HCT116 (cell line): ENCODE measurements at regions not wholly inside any gene's neighbourhood (a gene's known extent, or its start where the extent isn't known, plus 50 kb on each side); places are given as distances from the start of the nearest gene placed in this dataset.

Experiments used
- ATAC-seq: fragments of 200-7000 bp; cut with Tn5 transposase; 2 replicates; pipeline ENCODE4 v1.9.1; 2020; ENCODE audit warnings: mild to moderate bottlenecking, moderate library complexity
- BruUV-seq: library from RNA; stranded (reverse); fragments of 400-500 nt; replicated peaks from 2 replicates; lab custom pipeline; 2021; lab: Mats Ljungman, UMichigan
- CTCF ChIA-PET: fragments of 300-600 bp; sonication (Branson Sonifier 250); formaldehyde crosslinking; loops from one replicate; lab custom pipeline; 2021; ENCODE audit warnings: antibody characterized with exemption; lab: Charles Lee
- POLR2A ChIA-PET: fragments of 300-600, 350-600 bp; sonication (Branson Sonifier 250); formaldehyde crosslinking; loops from one replicate; lab custom pipeline; 2021; ENCODE audit warnings: antibody characterized with exemption; lab: Charles Lee
- RAD21 ChIA-PET, 2 experiments: fragments of 300-600 bp; sonication (Branson Sonifier 250); formaldehyde crosslinking; loops; one replicate each; lab custom pipeline; 2023; ENCODE audit warnings: low total read pairs in 2 of 2; ENCODE audit not compliant: uncharacterized antibody in 2 of 2, unreplicated experiment in 2 of 2, low non-redundant PET in 1 of 2; lab: Charles Lee
- DNase-seq: peaks from one replicate; pipeline ENCODE4 v3.0.0-alpha.2; 2010; ENCODE audit warnings: low read depth, low spot score
- H2AFZ ChIP-seq: fragments of 200-600 bp; shearing (Covaris generic), sonication (generic); 2 replicates; pipeline ENCODE4 v1.6.1; 2017; ENCODE audit warnings: low read depth, mixed run types, mixed read lengths, antibody characterized with exemption, low read length; ENCODE audit not compliant: poor library complexity, severe bottlenecking
- H3K27ac ChIP-seq: 2 replicates; pipeline ENCODE4 v1.5.1; 2012; ENCODE audit warnings: low read depth, low read length
- H3K27me3 ChIP-seq: fragments of 200-600 bp; sonication (generic); 2 replicates; pipeline ENCODE4 v1.6.1; 2016; ENCODE audit warnings: mixed run types, low read length, mixed read lengths; ENCODE audit not compliant: insufficient read depth
- H3K36me3 ChIP-seq, 2 experiments: fragments of 200-500 bp in 1 of 2; fragments of 200-600 bp in 1 of 2; sonication (Bioruptor generic) in 1 of 2; sonication (generic) in 1 of 2; 2 replicates each; pipeline versions ENCODE4 v1.5.1 to v1.6.1; 2014 to 2016; ENCODE audit warnings: low read length in 2 of 2, inconsistent platforms in 1 of 2, mixed read lengths in 1 of 2, mixed run types in 1 of 2; ENCODE audit not compliant: insufficient read depth in 2 of 2, control insufficient read depth in 1 of 2
- H3K4me1 ChIP-seq, 2 experiments: fragments of 200-600 bp in 1 of 2; sonication (generic) in 1 of 2; 2 replicates each; pipeline versions ENCODE4 v1.5.1 to v1.6.1; 2012 to 2017; ENCODE audit warnings: low read length in 2 of 2, inconsistent platforms in 1 of 2, mild to moderate bottlenecking in 1 of 2, mixed read lengths in 1 of 2, mixed run types in 1 of 2, moderate library complexity in 1 of 2; ENCODE audit not compliant: insufficient read depth in 2 of 2, control insufficient read depth in 1 of 2
- H3K4me2 ChIP-seq: fragments of 200-600 bp; sonication (generic); 2 replicates; pipeline ENCODE4 v1.6.1; 2017; ENCODE audit warnings: mixed run types, low read length, mixed read lengths
- H3K4me3 ChIP-seq, 2 experiments: fragments of 200-600 bp in 1 of 2; sonication (generic) in 1 of 2; replicated peaks in 1 of 2; 2 replicates each; pipeline ENCODE4 v1.5.1; 2011 to 2016; ENCODE audit warnings: low read length in 2 of 2, control low read depth in 1 of 2, low read depth in 1 of 2, mild to moderate bottlenecking in 1 of 2, mixed read lengths in 1 of 2, mixed run types in 1 of 2
- H3K79me2 ChIP-seq: fragments of 200-600 bp; sonication (generic); 2 replicates; pipeline ENCODE4 v1.6.1; 2017; ENCODE audit warnings: mild to moderate bottlenecking, mixed run types, low read length, moderate library complexity, mixed read lengths; ENCODE audit not compliant: insufficient read depth
- H3K9ac ChIP-seq: fragments of 200-600 bp; sonication (generic); 2 replicates; pipeline ENCODE4 v1.6.1; 2016; ENCODE audit warnings: low read length, mixed read lengths
- H3K9me2 ChIP-seq: fragments of 200-600 bp; sonication (generic), shearing (Covaris generic); 2 replicates; pipeline ENCODE4 v1.6.1; 2017; ENCODE audit warnings: mixed run types, mild to moderate bottlenecking, moderate library complexity; ENCODE audit not compliant: insufficient read depth
- H3K9me3 ChIP-seq, 2 experiments: fragments of 200-500 bp in 1 of 2; fragments of 200-600 bp in 1 of 2; sonication (Bioruptor generic) in 1 of 2; sonication (generic) in 1 of 2; 2 replicates each; pipeline ENCODE4 v1.6.1; 2014 to 2017; ENCODE audit warnings: low read length in 2 of 2, mixed read lengths in 2 of 2, inconsistent platforms in 1 of 2, low read depth in 1 of 2, mild to moderate bottlenecking in 1 of 2, mixed run types in 1 of 2, moderate library complexity in 1 of 2; ENCODE audit not compliant: control insufficient read depth in 1 of 2, insufficient read depth in 1 of 2
- H4K20me1 ChIP-seq: fragments of 200-600 bp; sonication (generic), shearing (Covaris generic); 2 replicates; pipeline ENCODE4 v1.6.1; 2017; ENCODE audit warnings: mixed run types, mild to moderate bottlenecking, moderate library complexity; ENCODE audit not compliant: insufficient read depth
- FOSL1 ChIP-seq: IDR thresholded peaks from 2 replicates; pipeline ENCODE4 v1.6.1; 2012; ENCODE audit warnings: low read depth
- JUND ChIP-seq: IDR thresholded peaks from 2 replicates; pipeline ENCODE4 v1.6.1; 2012
- TCF7L2 ChIP-seq: IDR thresholded peaks from 2 replicates; pipeline ENCODE4 v1.7.0; 2011; ENCODE audit warnings: borderline replicate concordance, inconsistent platforms; ENCODE audit not compliant: insufficient read depth, insufficient read length; ENCODE audit errors: extremely low read depth
- intact Hi-C: fragments of 100-400 bp; cut with micrococcal nuclease; formaldehyde crosslinking; loops from 2 replicates; pipeline ENCODE4 v1.10.0; 2022
- TF ChIP-seq, protein P1 (sequence below): IDR thresholded peaks from 2 replicates; pipeline ENCODE4 v1.6.1; 2012; ENCODE audit warnings: low read depth

- no peak for DNase-seq
- H3K36me3 ChIP-seq = no peaks in the 10 kb centered on the region
- no peak overlapping the region for H3K9ac ChIP-seq
- no TSS peak for BruUV-seq
- no peaks in the 10 kb centered on the region for H3K4me1 ChIP-seq
- no peaks in the 10 kb centered on the region for H3K27me3 ChIP-seq
- ChIA-PET RAD21 (no interaction called here), CTCF (no interaction called here), POLR2A (no interaction called here)
- no peak overlapping the region for H2AFZ ChIP-seq
- no peak overlapping the region for H3K27ac ChIP-seq
- H3K4me2 ChIP-seq = no peak overlapping the region
- intact Hi-C loops = no loop called here
- TF ChIP-seq FOSL1 = no peak
- TF ChIP-seq, protein P1, sequence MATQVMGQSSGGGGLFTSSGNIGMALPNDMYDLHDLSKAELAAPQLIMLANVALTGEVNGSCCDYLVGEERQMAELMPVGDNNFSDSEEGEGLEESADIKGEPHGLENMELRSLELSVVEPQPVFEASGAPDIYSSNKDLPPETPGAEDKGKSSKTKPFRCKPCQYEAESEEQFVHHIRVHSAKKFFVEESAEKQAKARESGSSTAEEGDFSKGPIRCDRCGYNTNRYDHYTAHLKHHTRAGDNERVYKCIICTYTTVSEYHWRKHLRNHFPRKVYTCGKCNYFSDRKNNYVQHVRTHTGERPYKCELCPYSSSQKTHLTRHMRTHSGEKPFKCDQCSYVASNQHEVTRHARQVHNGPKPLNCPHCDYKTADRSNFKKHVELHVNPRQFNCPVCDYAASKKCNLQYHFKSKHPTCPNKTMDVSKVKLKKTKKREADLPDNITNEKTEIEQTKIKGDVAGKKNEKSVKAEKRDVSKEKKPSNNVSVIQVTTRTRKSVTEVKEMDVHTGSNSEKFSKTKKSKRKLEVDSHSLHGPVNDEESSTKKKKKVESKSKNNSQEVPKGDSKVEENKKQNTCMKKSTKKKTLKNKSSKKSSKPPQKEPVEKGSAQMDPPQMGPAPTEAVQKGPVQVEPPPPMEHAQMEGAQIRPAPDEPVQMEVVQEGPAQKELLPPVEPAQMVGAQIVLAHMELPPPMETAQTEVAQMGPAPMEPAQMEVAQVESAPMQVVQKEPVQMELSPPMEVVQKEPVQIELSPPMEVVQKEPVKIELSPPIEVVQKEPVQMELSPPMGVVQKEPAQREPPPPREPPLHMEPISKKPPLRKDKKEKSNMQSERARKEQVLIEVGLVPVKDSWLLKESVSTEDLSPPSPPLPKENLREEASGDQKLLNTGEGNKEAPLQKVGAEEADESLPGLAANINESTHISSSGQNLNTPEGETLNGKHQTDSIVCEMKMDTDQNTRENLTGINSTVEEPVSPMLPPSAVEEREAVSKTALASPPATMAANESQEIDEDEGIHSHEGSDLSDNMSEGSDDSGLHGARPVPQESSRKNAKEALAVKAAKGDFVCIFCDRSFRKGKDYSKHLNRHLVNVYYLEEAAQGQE = no peak
- TF ChIP-seq JUND = no peak
- TF ChIP-seq TCF7L2 = no peak
- H3K9me2 ChIP-seq = peaks cover 2% of the 10 kb centered on the region; the same call in 1 of the 2 replicates
- no peaks in the 10 kb centered on the region for H3K79me2 ChIP-seq
- no peak overlapping the region for H3K4me3 ChIP-seq
- H3K9me3 ChIP-seq = no peaks in the 10 kb centered on the region
- no peaks in the 10 kb centered on the region for H4K20me1 ChIP-seq
- no peak for ATAC-seq
Measured at GRCh38 chr6:128754658-128755256, 128.2 kb upstream of the LAMA2 start.
